ENCODE measurements at regions not wholly inside any gene's neighbourhood (a gene's known extent, or its start where the extent isn't known, plus 50 kb on each side); places are given as distances from the start of the nearest gene placed in this dataset.

- DNase-seq (ENCODE audit: low spot score), result no peak
- TF ChIP-seq YY1 (IDR thresholded peaks at IDR 0.05) (no peak), HNF4G (IDR thresholded peaks at IDR 0.05) (no peak), EGR1 (IDR thresholded peaks at IDR 0.05; ENCODE audit: low read depth in 2 of 2) (no peak), SP1 (IDR thresholded peaks at IDR 0.05) (no peak)
- TF ChIP-seq, protein P1, sequence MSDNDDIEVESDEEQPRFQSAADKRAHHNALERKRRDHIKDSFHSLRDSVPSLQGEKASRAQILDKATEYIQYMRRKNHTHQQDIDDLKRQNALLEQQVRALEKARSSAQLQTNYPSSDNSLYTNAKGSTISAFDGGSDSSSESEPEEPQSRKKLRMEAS (IDR thresholded peaks at IDR 0.05), result no peak
- Histone ChIP-seq H3K36me3 (ENCODE audit: control insufficient read depth in 4 of 4, insufficient read depth in 3 of 4, low read depth in 1 of 4, low read length in 3 of 4) (no peaks in the 10 kb centered on the region), H3K4me1 (ENCODE audit: control insufficient read depth in 4 of 4, insufficient read depth in 4 of 4, low read length in 3 of 4) (no peaks in the 10 kb centered on the region), H3K4me3 (ENCODE audit: low read depth in 1 of 3, low read length in 3 of 3) (no peak overlapping the region), H3K27me3 (ENCODE audit: control insufficient read depth in 4 of 4, insufficient read depth in 4 of 4, low read length in 3 of 4) (no peaks in the 10 kb centered on the region), H3K9ac (ENCODE audit: low read depth in 1 of 2, low read length in 2 of 2) (no peak overlapping the region), H3K27ac (ENCODE audit: low read depth in 1 of 2, low read length in 2 of 2) (no peak overlapping the region), H3K9me3 (ENCODE audit: control insufficient read depth in 4 of 4, low read length in 3 of 4) (no peaks in the 10 kb centered on the region)
- WGBS, result 91% methylated on average over 1 of the region's 1 CpG
Measured at GRCh38 chr13:67351114-67351513, 121.0 kb upstream of the PCDH9 start.

- H3K36me3 ChIP-seq (ENCODE audit: control insufficient read depth in 4 of 4, insufficient read depth in 3 of 4, low read depth in 1 of 4, low read length in 3 of 4), result no peaks in the 10 kb centered on the region
- no peak overlapping the region for H3K27ac ChIP-seq (ENCODE audit: low read depth in 1 of 2, low read length in 2 of 2)
- WGBS, result 49% methylated on average over 1 of the region's 1 CpG
- no peaks in the 10 kb centered on the region for H3K9me3 ChIP-seq (ENCODE audit: control insufficient read depth in 4 of 4, low read length in 3 of 4)
- H3K4me1 ChIP-seq (ENCODE audit: control insufficient read depth in 4 of 4, insufficient read depth in 4 of 4, low read length in 3 of 4), result no peaks in the 10 kb centered on the region
- no peak for TF ChIP-seq HNF4G (IDR thresholded peaks at IDR 0.05)
- no peak for TF ChIP-seq GABPA (IDR thresholded peaks at IDR 0.05 in 1 of 2, conservative IDR thresholded peaks at IDR 0.05 in 1 of 2)
- TF ChIP-seq HNF4A (conservative IDR thresholded peaks at IDR 0.05), result no peak
- TF ChIP-seq YY1 (IDR thresholded peaks at IDR 0.05), result no peak
- TF ChIP-seq EGR1 (IDR thresholded peaks at IDR 0.05; ENCODE audit: low read depth in 2 of 2), result no peak
- TF ChIP-seq, protein P2, sequence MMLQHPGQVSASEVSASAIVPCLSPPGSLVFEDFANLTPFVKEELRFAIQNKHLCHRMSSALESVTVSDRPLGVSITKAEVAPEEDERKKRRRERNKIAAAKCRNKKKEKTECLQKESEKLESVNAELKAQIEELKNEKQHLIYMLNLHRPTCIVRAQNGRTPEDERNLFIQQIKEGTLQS (IDR thresholded peaks at IDR 0.05), result no peak
- TF ChIP-seq TAF1 (conservative IDR thresholded peaks at IDR 0.05), result no peak
- TF ChIP-seq CTCF (IDR thresholded peaks at IDR 0.05; ENCODE audit: low read depth, low read length, missing input control), result no peak
- TF ChIP-seq, protein P3, sequence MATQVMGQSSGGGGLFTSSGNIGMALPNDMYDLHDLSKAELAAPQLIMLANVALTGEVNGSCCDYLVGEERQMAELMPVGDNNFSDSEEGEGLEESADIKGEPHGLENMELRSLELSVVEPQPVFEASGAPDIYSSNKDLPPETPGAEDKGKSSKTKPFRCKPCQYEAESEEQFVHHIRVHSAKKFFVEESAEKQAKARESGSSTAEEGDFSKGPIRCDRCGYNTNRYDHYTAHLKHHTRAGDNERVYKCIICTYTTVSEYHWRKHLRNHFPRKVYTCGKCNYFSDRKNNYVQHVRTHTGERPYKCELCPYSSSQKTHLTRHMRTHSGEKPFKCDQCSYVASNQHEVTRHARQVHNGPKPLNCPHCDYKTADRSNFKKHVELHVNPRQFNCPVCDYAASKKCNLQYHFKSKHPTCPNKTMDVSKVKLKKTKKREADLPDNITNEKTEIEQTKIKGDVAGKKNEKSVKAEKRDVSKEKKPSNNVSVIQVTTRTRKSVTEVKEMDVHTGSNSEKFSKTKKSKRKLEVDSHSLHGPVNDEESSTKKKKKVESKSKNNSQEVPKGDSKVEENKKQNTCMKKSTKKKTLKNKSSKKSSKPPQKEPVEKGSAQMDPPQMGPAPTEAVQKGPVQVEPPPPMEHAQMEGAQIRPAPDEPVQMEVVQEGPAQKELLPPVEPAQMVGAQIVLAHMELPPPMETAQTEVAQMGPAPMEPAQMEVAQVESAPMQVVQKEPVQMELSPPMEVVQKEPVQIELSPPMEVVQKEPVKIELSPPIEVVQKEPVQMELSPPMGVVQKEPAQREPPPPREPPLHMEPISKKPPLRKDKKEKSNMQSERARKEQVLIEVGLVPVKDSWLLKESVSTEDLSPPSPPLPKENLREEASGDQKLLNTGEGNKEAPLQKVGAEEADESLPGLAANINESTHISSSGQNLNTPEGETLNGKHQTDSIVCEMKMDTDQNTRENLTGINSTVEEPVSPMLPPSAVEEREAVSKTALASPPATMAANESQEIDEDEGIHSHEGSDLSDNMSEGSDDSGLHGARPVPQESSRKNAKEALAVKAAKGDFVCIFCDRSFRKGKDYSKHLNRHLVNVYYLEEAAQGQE (IDR thresholded peaks at IDR 0.05), result no peak
- TF ChIP-seq RXRA (IDR thresholded peaks at IDR 0.05), result no peak
- no peak for TF ChIP-seq FOXA1 (IDR thresholded peaks at IDR 0.05)
- TF ChIP-seq NR2F2 (IDR thresholded peaks at IDR 0.05), result no peak
- TF ChIP-seq, protein P4, sequence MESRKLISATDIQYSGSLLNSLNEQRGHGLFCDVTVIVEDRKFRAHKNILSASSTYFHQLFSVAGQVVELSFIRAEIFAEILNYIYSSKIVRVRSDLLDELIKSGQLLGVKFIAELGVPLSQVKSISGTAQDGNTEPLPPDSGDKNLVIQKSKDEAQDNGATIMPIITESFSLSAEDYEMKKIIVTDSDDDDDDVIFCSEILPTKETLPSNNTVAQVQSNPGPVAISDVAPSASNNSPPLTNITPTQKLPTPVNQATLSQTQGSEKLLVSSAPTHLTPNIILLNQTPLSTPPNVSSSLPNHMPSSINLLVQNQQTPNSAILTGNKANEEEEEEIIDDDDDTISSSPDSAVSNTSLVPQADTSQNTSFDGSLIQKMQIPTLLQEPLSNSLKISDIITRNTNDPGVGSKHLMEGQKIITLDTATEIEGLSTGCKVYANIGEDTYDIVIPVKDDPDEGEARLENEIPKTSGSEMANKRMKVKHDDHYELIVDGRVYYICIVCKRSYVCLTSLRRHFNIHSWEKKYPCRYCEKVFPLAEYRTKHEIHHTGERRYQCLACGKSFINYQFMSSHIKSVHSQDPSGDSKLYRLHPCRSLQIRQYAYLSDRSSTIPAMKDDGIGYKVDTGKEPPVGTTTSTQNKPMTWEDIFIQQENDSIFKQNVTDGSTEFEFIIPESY (IDR thresholded peaks at IDR 0.05), result no peak
- no peak for DNase-seq (ENCODE audit: low spot score)
- H3K27me3 ChIP-seq (ENCODE audit: control insufficient read depth in 4 of 4, insufficient read depth in 4 of 4, low read length in 3 of 4), result no peaks in the 10 kb centered on the region
- H3K9ac ChIP-seq (ENCODE audit: low read depth in 1 of 2, low read length in 2 of 2), result no peak overlapping the region
- H3K4me3 ChIP-seq (ENCODE audit: low read depth in 1 of 3, low read length in 3 of 3), result no peak overlapping the region
Measured at GRCh38 chr13:67343777-67344176, 113.6 kb upstream of the PCDH9 start.
